Spleen (tissue), 11 donors: ENCODE measurements at regions not wholly inside any gene's neighbourhood (a gene's known extent, or its start where the extent isn't known, plus 50 kb on each side); places are given as distances from the start of the nearest gene placed in this dataset.

Experiments used
- DNase-seq: peaks from one replicate; pipeline ENCODE4 v3.0.0-alpha.2; 2020
- H3K27ac ChIP-seq, 8 donors: fragments of 200-600 bp; sonication (generic) in 7 of 8; 1 replicate in 4 of 8; 2 replicates in 4 of 8; pipeline versions ENCODE4 v1.5.0 to v1.8.0; 2016 to 2021; ENCODE audit warnings: inconsistent platforms in 4 of 8, mild to moderate bottlenecking in 4 of 8, moderate library complexity in 1 of 8
- H3K27me3 ChIP-seq, 7 donors: fragments of 200-600 bp; sonication (generic) in 6 of 7; replicated peaks in 1 of 7; 1 replicate in 4 of 7; 2 replicates in 3 of 7; pipeline versions ENCODE4 v1.5.0 to v1.8.0; 2016 to 2021; ENCODE audit warnings: inconsistent platforms in 3 of 7, mild to moderate bottlenecking in 1 of 7
- H3K36me3 ChIP-seq, 6 donors: fragments of 200-600 bp; sonication (generic) in 5 of 6; 1 replicate in 4 of 6; 2 replicates in 2 of 6; pipeline versions ENCODE4 v1.5.0 to v1.8.0; 2016 to 2021; ENCODE audit warnings: inconsistent platforms in 2 of 6
- H3K4me1 ChIP-seq, 6 donors: fragments of 200-600 bp; sonication (generic) in 5 of 6; 1 replicate in 3 of 6; 2 replicates in 3 of 6; pipeline versions ENCODE4 v1.5.0 to v1.8.0; 2016 to 2021; ENCODE audit warnings: inconsistent platforms in 3 of 6
- H3K4me3 ChIP-seq, 8 donors: fragments of 200-600 bp; sonication (generic) in 7 of 8; 1 replicate in 4 of 8; 2 replicates in 4 of 8; pipeline versions ENCODE4 v1.5.0 to v1.8.0; 2016 to 2021; ENCODE audit warnings: inconsistent platforms in 4 of 8, mild to moderate bottlenecking in 4 of 8, moderate library complexity in 2 of 8
- H3K9me3 ChIP-seq, 8 donors: fragments of 200-600 bp; sonication (generic) in 7 of 8; 1 replicate in 4 of 8; 2 replicates in 4 of 8; pipeline versions ENCODE4 v1.5.0 to v1.8.0; 2016 to 2021; ENCODE audit warnings: inconsistent platforms in 4 of 8
- POLR2A ChIP-seq, 3 donors: fragments of 450-650 bp; IDR thresholded peaks; one replicate each; pipeline ENCODE4 v1.5.1; 2017; ENCODE audit warnings: antibody characterized with exemption in 3 of 3, mild to moderate bottlenecking in 1 of 3
- POLR2AphosphoS5 ChIP-seq, 3 donors: sonication (generic); formaldehyde crosslinking; IDR thresholded peaks; one replicate each; pipeline ENCODE4 v1.5.1; 2017; ENCODE audit warnings: antibody characterized with exemption in 3 of 3
- WGBS, 5 donors: extraction: QIAGEN DNeasy Blood & Tissue Kit in 3 of 5; methylation state at CpG; one replicate each; pipeline versions ENCODE4 v1.1.5 to v1.1.7; 2013 to 2018; 5-methylcytosine and 5-hydroxymethylcytosine counted together
- intact Hi-C: fragments of 100-400 bp; cut with DNase I; formaldehyde crosslinking; loops from one replicate; pipeline ENCODE4 v1.15.0; 2023; ENCODE audit warnings: low total_unique reads
- TF ChIP-seq, protein P1 (sequence below), 11 experiments: fragments of 200-600 bp in 7 of 11; fragments of 450-650 bp in 4 of 11; sonication (generic) in 4 of 11; IDR thresholded peaks in 8 of 11; conservative IDR thresholded peaks in 3 of 11; 1 replicate in 7 of 11; 2 replicates in 4 of 11; pipeline versions ENCODE4 v1.4.0 to v1.8.0; 2016 to 2021; ENCODE audit warnings: antibody characterized with exemption in 11 of 11, inconsistent platforms in 4 of 11, mild to moderate bottlenecking in 1 of 11
- donor health status: healthy with polysubstance abuse.
- donor health status: DM: no; HTN: no; CAD: no; lungs with moderate emphysema.
- donor health status: DM: no; HTN: no; CAD: no.
- donor health status: Bipolar disorder and iron deficiency.
- donor health status: healthy.
- donor health status: DM: no; HTN: no; CAD: no.
- donor health status: DM: yes; HTN: yes; CAD: no.

DNA sequence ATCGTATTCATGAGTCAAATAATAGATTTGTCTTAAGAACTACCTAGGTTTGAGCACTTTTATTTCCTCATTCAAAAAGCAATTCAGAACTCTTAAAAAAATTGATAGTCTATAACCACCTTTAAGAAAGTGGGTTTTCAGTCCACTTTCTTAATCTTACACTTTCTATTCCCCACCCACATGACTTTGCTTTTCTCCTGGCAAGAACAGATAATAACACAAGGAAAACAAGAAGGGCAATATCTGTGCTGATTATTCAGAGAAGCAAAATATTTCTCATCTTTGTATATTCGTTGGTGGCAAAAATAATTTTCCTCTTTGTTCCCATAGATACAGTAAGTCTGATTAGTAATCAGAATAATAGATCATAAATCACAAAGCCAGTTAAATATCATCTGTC is 130.6 kb upstream of the DNAJC10 start:
- intact Hi-C loops, result no loop called here
- TF ChIP-seq POLR2AphosphoS5 (IDR thresholded peaks at IDR 0.05) (no peak), POLR2A (IDR thresholded peaks at IDR 0.05) (no peak)
- TF ChIP-seq, protein P1, sequence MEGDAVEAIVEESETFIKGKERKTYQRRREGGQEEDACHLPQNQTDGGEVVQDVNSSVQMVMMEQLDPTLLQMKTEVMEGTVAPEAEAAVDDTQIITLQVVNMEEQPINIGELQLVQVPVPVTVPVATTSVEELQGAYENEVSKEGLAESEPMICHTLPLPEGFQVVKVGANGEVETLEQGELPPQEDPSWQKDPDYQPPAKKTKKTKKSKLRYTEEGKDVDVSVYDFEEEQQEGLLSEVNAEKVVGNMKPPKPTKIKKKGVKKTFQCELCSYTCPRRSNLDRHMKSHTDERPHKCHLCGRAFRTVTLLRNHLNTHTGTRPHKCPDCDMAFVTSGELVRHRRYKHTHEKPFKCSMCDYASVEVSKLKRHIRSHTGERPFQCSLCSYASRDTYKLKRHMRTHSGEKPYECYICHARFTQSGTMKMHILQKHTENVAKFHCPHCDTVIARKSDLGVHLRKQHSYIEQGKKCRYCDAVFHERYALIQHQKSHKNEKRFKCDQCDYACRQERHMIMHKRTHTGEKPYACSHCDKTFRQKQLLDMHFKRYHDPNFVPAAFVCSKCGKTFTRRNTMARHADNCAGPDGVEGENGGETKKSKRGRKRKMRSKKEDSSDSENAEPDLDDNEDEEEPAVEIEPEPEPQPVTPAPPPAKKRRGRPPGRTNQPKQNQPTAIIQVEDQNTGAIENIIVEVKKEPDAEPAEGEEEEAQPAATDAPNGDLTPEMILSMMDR (IDR thresholded peaks at IDR 0.05 in 8 of 11, conservative IDR thresholded peaks at IDR 0.05 in 3 of 11), result no peak
- no peak for DNase-seq
- WGBS, 5 donors, result 78 to 90% (median 86%) methylated on average over 2 of the region's 2 CpGs
- no peak overlapping the region for H3K27ac ChIP-seq
- no peaks in the 10 kb centered on the region for H3K27me3 ChIP-seq
- H3K4me1 ChIP-seq, result no peaks in the 10 kb centered on the region
- H3K4me3 ChIP-seq, result no peak overlapping the region
- no peaks in the 10 kb centered on the region for H3K36me3 ChIP-seq
- no peaks in the 10 kb centered on the region for H3K9me3 ChIP-seq

DNA sequence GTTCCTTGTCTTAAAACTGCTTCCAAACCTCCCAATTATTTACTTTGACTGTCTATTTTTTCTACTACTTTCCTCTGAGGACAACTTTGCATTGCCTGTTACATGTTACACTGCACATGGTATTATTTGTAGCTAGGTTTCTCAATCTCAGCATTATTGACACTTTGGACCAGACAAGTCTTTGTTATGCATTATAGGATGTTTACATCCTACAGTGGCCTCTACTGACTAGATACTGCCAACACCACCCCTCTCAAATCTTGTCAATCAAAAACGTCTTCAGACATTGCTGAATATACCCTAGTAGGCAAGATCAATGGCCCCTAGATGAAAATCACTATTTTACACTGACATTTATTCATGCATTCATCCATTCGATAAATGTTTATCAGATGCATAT is 129.6 kb upstream of the DNAJC10 start:
- Histone ChIP-seq H3K9me3 (no peaks in the 10 kb centered on the region), H3K4me3 (no peak overlapping the region), H3K36me3 (no peaks in the 10 kb centered on the region), H3K27ac (no peak overlapping the region), H3K4me1 (no peaks in the 10 kb centered on the region), H3K27me3 (no peaks in the 10 kb centered on the region)
- no peak for DNase-seq
- WGBS, 5 donors, result 65 to 79% (median 66%) methylated on average over 2 of the region's 2 CpGs
- TF ChIP-seq, protein P1 (IDR thresholded peaks at IDR 0.05 in 8 of 11, conservative IDR thresholded peaks at IDR 0.05 in 3 of 11), result no peak
- TF ChIP-seq POLR2AphosphoS5 (IDR thresholded peaks at IDR 0.05) (no peak), POLR2A (IDR thresholded peaks at IDR 0.05) (no peak)
- intact Hi-C loops, result no loop called here

DNA sequence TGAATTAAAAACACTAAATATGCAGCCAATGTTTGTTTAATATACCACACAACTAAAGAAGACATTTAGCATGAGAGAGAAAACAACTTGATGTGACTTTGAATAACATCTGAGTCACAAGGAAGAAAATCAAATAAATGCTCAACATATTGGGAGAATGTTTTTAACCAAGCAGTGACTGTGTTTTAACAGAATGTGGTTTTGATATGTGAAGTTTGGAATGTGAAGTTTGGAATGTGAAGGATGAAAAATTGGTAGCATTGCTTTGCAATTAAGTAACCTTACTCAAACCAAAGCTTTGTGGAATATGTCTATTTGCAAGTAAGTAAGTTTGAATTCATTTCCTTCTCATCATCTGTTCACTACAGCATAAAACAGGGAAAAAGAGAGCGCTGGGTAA is 128.2 kb upstream of the DNAJC10 start:
- no peaks in the 10 kb centered on the region for H3K9me3 ChIP-seq
- WGBS, 5 donors, result 87 to 100% (median 94%) methylated on average over 1 of the region's 1 CpG

DNA sequence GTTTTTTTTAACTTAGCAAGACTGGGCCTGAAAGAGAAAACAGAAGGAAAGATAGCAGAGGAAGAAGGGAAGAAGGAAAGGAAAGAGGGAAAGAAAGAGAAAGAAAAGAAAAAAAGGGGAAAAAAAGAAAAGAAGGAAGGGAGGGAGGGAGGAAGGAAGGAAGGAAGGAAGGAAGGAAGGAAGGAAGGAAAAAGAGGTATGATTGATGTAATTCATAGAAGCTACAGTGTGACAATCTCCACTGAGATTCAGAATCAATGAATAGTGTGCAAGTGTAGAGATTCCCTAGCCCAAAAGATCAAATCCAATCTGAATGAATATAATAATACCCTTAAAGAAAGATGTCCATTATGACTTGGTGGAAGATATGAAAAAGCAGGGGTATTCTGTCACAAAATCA is 126.9 kb upstream of the DNAJC10 start:
- no peaks in the 10 kb centered on the region for H3K4me1 ChIP-seq
- no peak for DNase-seq
- H3K9me3 ChIP-seq, result no peaks in the 10 kb centered on the region
- H3K27ac ChIP-seq, result no peak overlapping the region
- H3K36me3 ChIP-seq, result no peaks in the 10 kb centered on the region
- H3K4me3 ChIP-seq, result no peak overlapping the region
- no peaks in the 10 kb centered on the region for H3K27me3 ChIP-seq
- intact Hi-C loops, result no loop called here
- no peak for TF ChIP-seq POLR2A (IDR thresholded peaks at IDR 0.05)
- TF ChIP-seq, protein P1 (IDR thresholded peaks at IDR 0.05 in 8 of 11, conservative IDR thresholded peaks at IDR 0.05 in 3 of 11), result no peak
- no peak for TF ChIP-seq POLR2AphosphoS5 (IDR thresholded peaks at IDR 0.05)

More for the DNA sequence above, 128.2 kb upstream of the DNAJC10 start:
- TF ChIP-seq, protein P1 (IDR thresholded peaks at IDR 0.05 in 8 of 11, conservative IDR thresholded peaks at IDR 0.05 in 3 of 11), result no peak
- intact Hi-C loops, result no loop called here
- no peaks in the 10 kb centered on the region for H3K27me3 ChIP-seq
- no peaks in the 10 kb centered on the region for H3K4me1 ChIP-seq
- no peak for DNase-seq
- H3K4me3 ChIP-seq, result no peak overlapping the region
- no peaks in the 10 kb centered on the region for H3K36me3 ChIP-seq
- no peak overlapping the region for H3K27ac ChIP-seq
